Esophagus squamous epithelium (tissue), 5 donors: ENCODE measurements at regions not wholly inside any gene's neighbourhood (a gene's known extent, or its start where the extent isn't known, plus 50 kb on each side); places are given as distances from the start of the nearest gene placed in this dataset.
"Not testable (repeated sequence)": the region's sequence is repeated elsewhere in the genome, so short reads cannot be mapped to it uniquely, and the experiment has no call there.

Source experiments
- DNase-seq: peaks from one replicate; lab custom pipeline; 2025; lab: John Stamatoyannopoulos, UW
- H3K27ac ChIP-seq, 4 donors: fragments of 200-600 bp; sonication (generic); one replicate each; pipeline ENCODE4 v1.5.1; 2016 to 2019; ENCODE audit warnings: mild to moderate bottlenecking in 1 of 4
- H3K27me3 ChIP-seq, 4 donors: fragments of 200-600 bp; sonication (generic); 1 replicate in 3 of 4; 2 replicates in 1 of 4; pipeline versions ENCODE4 v1.5.1 to v1.6.0; 2017 to 2021; ENCODE audit warnings: antibody characterized with exemption in 1 of 4
- H3K36me3 ChIP-seq, 3 donors: fragments of 200-600 bp; sonication (generic); one replicate each; pipeline ENCODE4 v1.5.1; 2016 to 2019
- H3K4me1 ChIP-seq, 3 donors: fragments of 200-600 bp; sonication (generic); one replicate each; pipeline ENCODE4 v1.5.1; 2017 to 2019
- H3K4me3 ChIP-seq, 4 donors: fragments of 200-600 bp; sonication (generic); 1 replicate in 3 of 4; 2 replicates in 1 of 4; pipeline ENCODE4 v1.5.1; 2016 to 2019; ENCODE audit warnings: mild to moderate bottlenecking in 2 of 4, moderate library complexity in 1 of 4
- H3K9me3 ChIP-seq, 3 donors: fragments of 200-600 bp; sonication (generic); one replicate each; pipeline ENCODE4 v1.5.1; 2016 to 2019
- POLR2A ChIP-seq, 4 donors: fragments of 450-650 bp; IDR thresholded peaks; one replicate each; pipeline ENCODE4 v1.6.1; 2017; ENCODE audit warnings: antibody characterized with exemption in 4 of 4, mild to moderate bottlenecking in 4 of 4, moderate library complexity in 3 of 4
- WGBS, 2 donors: methylation state at CpG; one replicate each; pipeline ENCODE4 v1.1.5; 2018; 5-methylcytosine and 5-hydroxymethylcytosine counted together
- intact Hi-C: fragments of 100-400 bp; cut with DNase I; formaldehyde crosslinking; loops from one replicate; pipeline ENCODE4 v1.15.0; 2022
- TF ChIP-seq, protein P1 (sequence below), 6 experiments: fragments of 450-650 bp in 4 of 6; fragments of 200-600 bp in 2 of 6; sonication (generic) in 2 of 6; IDR thresholded peaks; one replicate each; pipeline ENCODE4 v1.5.1; 2016 to 2019; ENCODE audit warnings: antibody characterized with exemption in 6 of 6, mild to moderate bottlenecking in 4 of 6, moderate library complexity in 4 of 6
- donor health status: DM: yes; HTN: yes; CAD: no.

DNA sequence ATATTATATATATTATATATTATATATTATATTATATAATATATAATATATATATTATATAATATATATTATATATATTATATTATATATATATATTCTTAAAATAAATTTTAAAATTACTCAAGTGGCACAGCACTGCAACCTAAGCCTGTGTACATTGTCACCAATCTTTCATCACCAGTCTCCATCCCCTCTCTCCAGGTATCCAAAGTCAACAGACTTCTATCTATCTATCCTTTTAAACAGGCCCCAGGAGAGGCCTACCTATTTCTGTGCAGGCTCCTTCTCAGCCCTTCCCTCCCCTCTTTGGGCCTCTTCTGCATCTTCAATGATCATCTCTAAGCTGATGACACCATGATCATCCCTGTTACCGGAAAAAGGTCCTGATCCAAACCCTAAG lies 111.7 kb downstream of the RHOU start:
- TF ChIP-seq, protein P1, sequence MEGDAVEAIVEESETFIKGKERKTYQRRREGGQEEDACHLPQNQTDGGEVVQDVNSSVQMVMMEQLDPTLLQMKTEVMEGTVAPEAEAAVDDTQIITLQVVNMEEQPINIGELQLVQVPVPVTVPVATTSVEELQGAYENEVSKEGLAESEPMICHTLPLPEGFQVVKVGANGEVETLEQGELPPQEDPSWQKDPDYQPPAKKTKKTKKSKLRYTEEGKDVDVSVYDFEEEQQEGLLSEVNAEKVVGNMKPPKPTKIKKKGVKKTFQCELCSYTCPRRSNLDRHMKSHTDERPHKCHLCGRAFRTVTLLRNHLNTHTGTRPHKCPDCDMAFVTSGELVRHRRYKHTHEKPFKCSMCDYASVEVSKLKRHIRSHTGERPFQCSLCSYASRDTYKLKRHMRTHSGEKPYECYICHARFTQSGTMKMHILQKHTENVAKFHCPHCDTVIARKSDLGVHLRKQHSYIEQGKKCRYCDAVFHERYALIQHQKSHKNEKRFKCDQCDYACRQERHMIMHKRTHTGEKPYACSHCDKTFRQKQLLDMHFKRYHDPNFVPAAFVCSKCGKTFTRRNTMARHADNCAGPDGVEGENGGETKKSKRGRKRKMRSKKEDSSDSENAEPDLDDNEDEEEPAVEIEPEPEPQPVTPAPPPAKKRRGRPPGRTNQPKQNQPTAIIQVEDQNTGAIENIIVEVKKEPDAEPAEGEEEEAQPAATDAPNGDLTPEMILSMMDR (IDR thresholded peaks at IDR 0.05) = no peak
- TF ChIP-seq POLR2A (IDR thresholded peaks at IDR 0.05) = no peak
- WGBS, 2 donors = 83 to 100% methylated on average over 1 of the region's 1 CpG
- Histone ChIP-seq H3K27ac (no peak overlapping the region), H3K9me3 (no peaks in the 10 kb centered on the region), H3K4me3 (no peak overlapping the region), H3K4me1 (no peaks in the 10 kb centered on the region), H3K27me3 (no peaks in the 10 kb centered on the region), H3K36me3 (no peaks in the 10 kb centered on the region)
- intact Hi-C loops = no loop called here
- DNase-seq = no peak

DNA sequence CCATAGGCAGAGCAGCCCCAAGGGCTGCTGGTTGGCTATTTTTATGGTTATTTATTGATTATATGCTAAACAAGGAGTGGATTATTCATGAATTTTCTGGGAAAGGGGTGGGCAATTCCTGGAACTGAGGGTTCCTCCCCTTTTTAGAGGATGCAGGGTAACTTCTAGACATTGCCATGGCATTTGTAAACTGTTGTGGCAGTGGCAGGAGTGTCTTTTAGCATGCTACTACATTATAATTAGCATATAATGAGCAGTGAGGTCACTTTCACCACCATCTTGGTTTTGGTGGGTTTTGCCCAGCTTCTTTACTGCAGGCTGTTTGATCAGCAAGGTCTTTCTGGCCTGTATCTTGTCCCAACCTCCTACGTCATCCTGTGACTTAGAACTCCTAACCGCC lies 112.2 kb downstream of the RHOU start:
- H3K4me3 ChIP-seq, DNase-seq, intact Hi-C loops, H3K4me1 ChIP-seq, H3K27ac ChIP-seq, H3K36me3 ChIP-seq, H3K9me3 ChIP-seq, H3K27me3 ChIP-seq: not testable (repeated sequence)
- 91 to 100% methylated on average over 2 of the region's 2 CpGs for WGBS, 2 donors

- Histone ChIP-seq H3K27ac (no peak overlapping the region), H3K4me3 (no peak overlapping the region), H3K4me1 (no peaks in the 10 kb centered on the region), H3K36me3 (no peaks in the 10 kb centered on the region), H3K9me3 (no peaks in the 10 kb centered on the region), H3K27me3 (no peaks in the 10 kb centered on the region)
- intact Hi-C loops = no loop called here
- DNase-seq = no peak
- 53 to 68% methylated on average over 2 of the region's 2 CpGs for WGBS, 2 donors
- TF ChIP-seq, protein P1 (IDR thresholded peaks at IDR 0.05) = no peak
- no peak for TF ChIP-seq POLR2A (IDR thresholded peaks at IDR 0.05)
Measured at GRCh38 chr1:228848406-228848805, 113.1 kb downstream of the RHOU start.

- H3K27ac ChIP-seq = no peak overlapping the region
- intact Hi-C loops = no loop called here
- no peaks in the 10 kb centered on the region for H3K27me3 ChIP-seq
- no peak overlapping the region for H3K4me3 ChIP-seq
- no peaks in the 10 kb centered on the region for H3K36me3 ChIP-seq
- H3K9me3 ChIP-seq = no peaks in the 10 kb centered on the region
- TF ChIP-seq, protein P1 (IDR thresholded peaks at IDR 0.05) = no peak
- TF ChIP-seq POLR2A (IDR thresholded peaks at IDR 0.05) = no peak
- H3K4me1 ChIP-seq = no peaks in the 10 kb centered on the region
- DNase-seq = no peak
- 68 to 71% methylated on average over 3 of the region's 3 CpGs for WGBS, 2 donors
Measured at GRCh38 chr1:228849011-228849541, 113.8 kb downstream of the RHOU start.

DNA sequence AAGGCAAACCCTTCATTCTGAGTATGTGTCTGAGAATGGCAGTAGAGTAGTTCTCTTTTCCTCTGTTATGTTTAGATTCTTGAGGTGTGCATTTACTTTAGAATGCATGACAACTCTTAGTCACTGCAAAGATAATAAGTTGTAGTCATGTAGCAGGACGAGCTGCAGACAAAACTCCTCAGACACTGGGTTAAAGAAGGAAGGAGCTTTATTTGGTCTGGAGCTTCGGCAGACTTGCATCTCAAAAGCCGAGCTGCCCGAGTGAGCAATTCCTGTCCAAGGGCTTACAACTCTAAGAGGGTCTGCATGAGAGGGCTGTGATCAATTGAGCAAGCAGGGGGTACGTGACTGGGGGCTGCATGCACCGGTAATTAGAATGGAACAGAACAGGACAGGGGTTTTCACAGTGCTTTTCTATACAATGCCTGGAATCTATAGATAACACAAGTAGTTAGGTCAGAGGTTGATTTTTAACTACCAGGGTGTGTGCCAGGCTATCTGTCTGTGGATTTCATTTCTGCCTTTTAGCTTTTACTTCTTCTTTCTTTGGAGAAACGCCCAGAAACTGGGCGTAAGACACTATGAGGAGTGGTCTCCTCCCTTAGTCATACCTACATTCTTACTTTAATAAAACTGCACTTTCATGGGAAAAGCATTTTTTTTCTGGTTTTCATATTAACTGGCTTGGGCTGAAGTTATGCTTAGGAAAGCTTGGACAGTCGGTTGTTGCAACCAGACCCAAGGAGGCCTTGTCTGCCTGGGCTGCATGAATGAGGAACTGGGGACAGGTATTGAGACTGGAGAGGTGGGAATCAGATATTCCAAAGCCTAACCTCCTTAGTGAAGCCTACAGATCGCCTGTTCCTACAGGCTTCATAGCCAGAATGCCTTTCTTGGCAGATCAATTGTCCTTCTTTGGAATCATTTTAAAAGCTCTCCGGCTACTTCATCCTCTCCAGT lies 115.1 kb downstream of the RHOU start:
- no peak for DNase-seq
- H3K4me1 ChIP-seq = no peaks in the 10 kb centered on the region
- 67 to 80% methylated on average over 11 of the region's 11 CpGs for WGBS, 2 donors

More for the DNA sequence above, 115.1 kb downstream of the RHOU start:
- Histone ChIP-seq H3K36me3 (no peaks in the 10 kb centered on the region), H3K4me3 (no peak overlapping the region), H3K9me3 (no peaks in the 10 kb centered on the region), H3K27ac (no peak overlapping the region), H3K27me3 (no peaks in the 10 kb centered on the region)
- intact Hi-C loops = no loop called here
- TF ChIP-seq, protein P1 (IDR thresholded peaks at IDR 0.05) = no peak
- TF ChIP-seq POLR2A (IDR thresholded peaks at IDR 0.05) = no peak
